Femur (tissue), 1 donor: ENCODE measurements at regions not wholly inside any gene's neighbourhood (a gene's known extent, or its start where the extent isn't known, plus 50 kb on each side); places are given as distances from the start of the nearest gene placed in this dataset.
"Not testable (repeated sequence)": the region's sequence is repeated elsewhere in the genome, so short reads cannot be mapped to it uniquely, and the experiment has no call there.

Experiments
- DNase-seq: peaks from one replicate; pipeline ENCODE4 v3.0.0-alpha.2; 2017

GRCh38 chrX:6990552-6991193, 156.8 kb upstream of the STS start:
- DNase-seq = no peak

- DNase-seq = no peak
Observed at GRCh38 chrX:6989858-6990257, 157.7 kb upstream of the STS start.

DNA sequence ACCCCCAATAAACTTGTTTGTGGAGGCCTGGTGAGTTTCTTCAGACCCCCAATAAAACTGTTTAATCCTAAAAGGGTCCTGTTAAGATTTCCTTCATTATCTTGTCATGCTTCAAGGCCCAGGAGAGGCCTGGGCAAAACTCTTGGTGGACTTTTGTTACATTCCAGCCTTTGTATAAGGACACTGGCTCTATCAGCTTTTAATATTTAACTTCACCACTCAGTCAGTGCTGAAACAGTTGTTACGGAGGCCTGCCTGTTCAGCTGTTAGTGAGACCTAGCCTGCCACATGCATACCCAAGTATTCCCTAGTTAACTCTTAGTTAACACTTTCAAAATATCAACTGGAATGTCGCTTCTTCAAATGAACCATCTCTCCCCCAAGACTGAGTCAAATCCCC, 158.8 kb upstream of the STS start:
- DNase-seq = not testable (repeated sequence)

DNA sequence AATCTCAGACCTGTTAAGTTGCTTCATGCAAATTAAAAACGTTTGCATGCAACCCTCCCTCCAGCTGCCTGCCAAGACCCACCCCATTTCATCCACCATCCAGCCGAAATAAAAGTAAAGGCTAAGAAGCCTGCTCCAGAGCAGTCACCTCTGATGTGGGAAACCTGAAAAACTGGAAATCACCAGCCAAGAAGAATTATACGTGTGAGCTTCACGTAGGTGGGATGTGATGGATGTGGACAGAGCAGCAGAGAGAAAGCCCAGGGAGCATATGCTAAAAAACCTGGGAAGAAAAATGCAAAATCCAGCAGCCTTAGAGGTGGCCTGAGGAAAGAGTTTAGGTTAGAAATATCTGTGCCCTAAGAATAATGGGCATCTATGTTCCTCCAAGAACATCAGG, 160.6 kb upstream of the STS start:
- DNase-seq = no peak

DNA sequence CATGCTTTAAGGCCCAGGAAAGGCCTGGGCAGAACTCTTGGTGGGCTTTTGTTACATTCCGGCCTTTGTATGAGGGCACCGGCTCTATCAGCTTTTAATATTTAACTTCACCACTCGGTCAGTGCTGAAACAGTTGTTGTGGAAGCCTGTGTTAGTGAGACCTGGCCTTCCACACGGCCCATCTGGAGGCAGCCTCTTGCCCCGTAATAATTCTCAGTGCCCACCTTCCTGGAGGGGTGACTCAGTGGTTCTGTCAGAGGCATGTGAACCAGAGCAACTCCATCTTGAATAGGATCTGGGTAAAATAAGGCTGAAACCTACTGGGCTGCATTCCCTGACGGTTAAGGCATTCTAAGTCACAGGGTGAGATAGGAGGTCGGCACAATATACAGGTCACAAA, 162.0 kb upstream of the STS start:
- no peak for DNase-seq

DNA sequence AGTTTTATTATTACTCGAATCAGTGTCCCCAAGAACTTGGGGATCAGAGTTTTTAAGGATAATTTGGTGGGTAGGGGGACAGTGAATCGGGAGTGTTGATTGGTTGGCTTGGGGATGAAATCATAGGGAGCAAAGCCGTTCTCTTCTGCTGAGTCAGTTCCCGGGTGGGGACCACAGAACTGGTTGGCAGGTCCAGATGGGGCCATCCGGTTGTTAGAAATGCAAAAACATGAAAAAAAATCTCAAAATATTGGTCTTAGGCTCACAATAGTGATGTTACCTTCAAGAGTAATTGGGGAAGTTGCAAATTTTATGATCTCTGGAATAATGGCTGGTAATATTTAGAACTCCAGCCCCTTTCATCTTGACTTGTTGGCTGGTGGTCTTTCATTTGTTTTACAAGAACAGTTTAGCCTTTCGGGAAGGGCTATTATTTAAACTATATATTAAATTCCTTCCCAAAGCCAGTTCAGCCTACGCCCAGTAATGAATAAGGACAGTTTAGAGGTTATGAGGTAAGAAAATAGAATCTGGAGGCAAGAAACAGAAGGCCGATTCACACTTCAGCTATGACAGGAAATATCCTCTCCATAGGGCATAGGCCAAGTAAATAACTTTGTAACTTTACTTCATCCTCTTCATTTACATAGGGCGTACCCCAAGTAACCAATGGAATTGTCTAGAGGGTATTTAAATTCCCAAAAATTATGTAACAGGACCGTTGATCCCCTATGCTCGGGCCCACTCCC, 164.1 kb upstream of the STS start:
- no peak for DNase-seq

DNA sequence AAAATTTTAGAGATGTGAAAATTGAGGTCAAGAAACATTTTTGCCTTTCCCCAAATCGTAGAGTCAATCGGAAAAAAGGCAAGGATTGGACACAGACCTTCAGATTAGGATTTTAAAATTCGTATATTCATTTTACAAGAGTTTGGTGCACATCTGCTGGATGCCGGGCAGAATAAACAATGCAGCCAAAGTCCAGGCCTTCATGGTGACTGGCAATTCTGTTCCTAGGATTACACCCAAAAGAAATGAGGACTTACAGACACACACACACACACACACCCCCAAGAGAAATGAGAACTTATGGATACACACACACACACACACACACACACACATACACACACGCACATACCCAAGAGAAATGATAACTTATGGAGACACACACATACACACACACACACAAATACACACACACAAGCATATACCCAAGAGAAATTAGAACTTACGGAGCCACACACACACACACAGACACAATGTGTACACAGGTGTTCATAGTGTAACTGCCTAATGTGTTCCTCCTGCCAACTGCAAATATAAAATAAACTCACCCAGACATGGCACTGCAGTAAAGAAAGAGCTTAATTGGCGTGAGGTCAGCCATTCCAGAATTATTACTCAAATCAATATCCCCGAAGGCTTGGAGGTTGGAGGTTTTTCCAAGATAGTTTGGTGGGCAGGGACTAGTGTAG, 165.7 kb upstream of the STS start:
- DNase-seq = no peak

DNA sequence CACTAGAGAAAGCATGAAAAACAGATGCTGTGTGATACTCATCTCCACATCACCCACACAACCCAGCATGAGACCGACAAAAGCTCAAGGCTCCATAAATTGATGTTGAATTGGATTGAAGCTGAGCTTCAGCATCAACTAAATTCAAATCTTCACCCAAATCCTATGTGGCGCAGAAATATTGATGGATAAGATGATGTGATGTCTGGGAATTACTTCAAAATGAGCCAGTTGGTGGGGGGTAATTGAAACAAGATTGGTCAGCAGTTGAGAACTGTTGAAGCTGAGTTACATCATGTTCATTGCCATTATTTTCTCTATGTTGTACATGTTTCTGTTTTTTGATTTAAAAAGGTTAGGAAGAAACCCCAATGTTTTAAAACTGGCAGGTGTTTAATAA, 166.5 kb upstream of the STS start:
- DNase-seq = no peak

GRCh38 chrX:6968231-6968630, 179.3 kb upstream of the STS start:
- no peak for DNase-seq

- DNase-seq = no peak
Observed at GRCh38 chrX:6965729-6966128, 181.8 kb upstream of the STS start.

DNA sequence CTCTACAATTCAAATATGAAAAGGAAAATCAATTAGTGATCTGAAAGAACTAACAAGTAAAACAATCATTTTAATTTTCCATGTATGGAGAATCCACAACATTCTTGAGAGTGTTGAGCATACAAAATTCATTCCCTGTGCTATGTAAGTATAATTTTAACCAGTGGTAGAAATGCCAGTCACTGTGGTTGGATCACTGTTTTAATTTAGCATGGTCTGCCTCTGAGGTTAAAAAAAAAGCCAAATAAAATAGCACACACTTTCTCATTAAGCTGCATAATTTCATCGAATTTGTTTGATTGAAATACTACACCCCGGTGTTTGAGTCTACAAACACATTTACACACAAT, 185.5 kb upstream of the STS start:
- no peak for DNase-seq

DNA sequence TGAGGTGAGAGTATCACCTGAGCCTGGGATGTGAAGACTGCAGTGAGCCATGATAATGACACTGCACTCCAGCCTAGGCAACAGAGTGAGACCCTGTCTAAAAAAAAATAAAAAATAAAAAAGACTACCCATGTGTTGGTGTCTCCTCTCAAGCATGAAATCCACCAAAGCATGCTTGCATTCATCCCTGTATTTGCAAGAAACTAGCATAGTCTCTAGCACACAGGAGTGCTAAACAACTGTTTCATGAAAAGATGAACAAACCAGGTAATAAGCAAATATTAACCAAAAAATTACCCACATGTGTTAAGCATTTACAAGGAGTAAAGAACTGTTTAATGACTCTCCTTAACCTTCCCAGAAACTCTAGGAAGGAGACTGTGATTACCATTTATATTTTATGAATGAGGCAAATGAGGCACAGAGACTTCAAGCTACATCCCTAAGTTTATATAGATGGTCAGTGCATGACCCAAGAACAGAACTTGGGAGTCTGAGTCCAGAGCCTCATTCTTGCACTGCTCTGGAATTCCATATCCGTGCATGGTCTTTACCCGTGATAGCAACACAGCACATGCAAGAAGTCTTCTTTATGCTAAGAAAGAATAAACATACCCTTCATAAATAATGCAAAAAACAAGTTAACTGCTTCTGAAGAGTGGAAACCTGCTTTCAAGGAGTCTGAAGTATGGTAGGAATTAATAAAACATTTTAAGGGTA, 186.1 kb upstream of the STS start:
- DNase-seq = no peak

DNA sequence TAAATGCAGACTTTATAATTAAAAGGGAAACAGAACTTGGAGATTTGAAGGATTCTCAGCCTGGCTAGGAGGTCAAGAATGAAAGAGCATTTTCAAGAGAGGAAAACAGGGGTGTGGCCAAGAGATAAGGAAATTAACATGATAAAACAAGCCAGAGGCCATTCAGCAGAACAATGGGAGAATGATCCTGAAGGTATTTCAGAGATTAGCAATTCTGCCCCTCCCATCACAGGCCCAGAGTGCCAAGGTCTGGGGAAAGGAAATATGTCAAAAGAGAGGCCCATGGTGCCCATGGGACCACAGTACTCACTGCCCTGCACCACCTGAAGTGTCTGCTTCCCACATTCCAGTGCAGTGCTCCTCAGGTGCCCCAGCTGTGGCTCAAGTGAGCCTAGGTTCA, 188.5 kb upstream of the STS start:
- no peak for DNase-seq

GRCh38 chrX:6954836-6955235, 192.7 kb upstream of the STS start:
- no peak for DNase-seq

DNA sequence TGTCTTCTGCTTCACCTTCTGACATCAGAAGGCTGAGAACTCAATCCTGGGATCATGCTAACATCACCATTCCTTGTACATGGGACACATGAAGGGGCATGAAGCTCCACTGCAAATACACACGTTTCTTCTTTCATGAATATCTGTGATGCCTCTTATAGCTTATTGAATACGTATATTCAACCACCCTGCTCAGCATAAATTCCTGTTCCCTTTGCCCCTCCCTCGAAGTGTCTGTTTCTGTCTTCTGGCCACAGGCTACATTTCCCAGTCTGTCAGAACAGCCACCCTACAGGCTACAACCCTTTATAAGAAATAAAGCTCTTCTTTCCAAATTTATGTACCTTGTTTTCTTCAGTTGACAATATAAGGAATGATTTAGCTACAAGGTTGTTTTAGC, 201.3 kb upstream of the STS start:
- DNase-seq = no peak

- no peak for DNase-seq
Observed at GRCh38 chrX:6941041-6941440, 206.5 kb upstream of the STS start.

DNA sequence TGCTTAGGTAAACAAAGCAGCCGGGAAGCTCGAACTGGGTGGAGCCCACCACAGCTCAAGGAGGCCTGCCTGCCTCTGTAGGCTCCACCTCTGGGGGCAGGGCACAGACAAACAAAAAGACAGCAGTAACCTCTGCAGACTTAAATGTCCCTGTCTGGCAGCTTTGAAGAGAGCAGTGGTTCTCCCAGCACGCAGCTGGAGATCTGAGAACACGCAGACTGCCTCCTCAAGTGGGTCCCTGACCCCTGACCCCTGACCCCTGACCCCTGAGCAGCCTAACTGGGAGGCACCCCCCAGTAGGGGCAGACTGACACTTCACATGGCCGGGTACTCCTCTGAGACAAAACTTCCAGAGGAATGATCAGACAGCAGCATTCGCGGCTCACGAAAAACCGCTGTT, 214.6 kb upstream of the STS start:
- not testable (repeated sequence) for DNase-seq

- DNase-seq = no peak
Observed at GRCh38 chrX:6930307-6930849, 217.1 kb upstream of the STS start.

- DNase-seq = no peak
Observed at GRCh38 chrX:6924443-6925077, 223.0 kb upstream of the STS start.

DNA sequence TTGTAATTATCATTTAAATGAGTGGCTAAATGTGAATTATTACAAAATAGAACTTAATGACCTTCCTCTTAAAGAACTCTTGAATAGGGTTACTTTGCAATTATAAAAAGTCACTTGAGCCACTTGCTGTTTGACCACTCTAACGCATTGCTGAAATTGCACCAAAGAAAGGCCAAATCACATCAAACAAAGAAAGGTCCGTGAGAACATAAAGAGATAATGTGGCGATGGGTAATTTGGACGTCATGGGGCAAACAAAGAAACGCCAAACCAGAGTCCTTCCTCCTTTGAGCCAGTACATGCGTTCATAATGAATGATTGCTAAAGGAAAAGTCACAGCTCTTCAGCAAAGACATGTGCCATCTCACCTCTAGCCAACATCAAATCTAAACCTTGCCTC, 229.8 kb upstream of the STS start:
- DNase-seq = no peak

DNA sequence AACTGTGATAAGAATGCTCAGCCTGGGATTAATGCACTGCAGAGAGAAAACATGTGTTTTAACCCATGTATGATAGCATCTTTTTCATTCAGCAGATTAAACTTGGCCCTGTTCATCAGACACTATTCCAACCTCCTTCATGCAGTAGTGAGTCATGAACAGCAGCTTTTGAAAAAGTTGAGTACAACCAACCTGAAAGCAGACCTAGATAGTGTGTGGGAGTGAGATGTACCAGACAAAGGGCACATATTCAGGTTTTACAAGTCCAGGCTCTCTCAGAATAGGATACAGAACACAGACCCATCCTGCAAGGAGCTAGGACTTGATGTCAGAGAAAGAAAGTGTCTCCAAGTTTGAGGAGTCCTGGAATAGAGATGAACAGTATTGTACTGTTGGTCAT, 237.3 kb upstream of the STS start:
- DNase-seq = no peak

DNA sequence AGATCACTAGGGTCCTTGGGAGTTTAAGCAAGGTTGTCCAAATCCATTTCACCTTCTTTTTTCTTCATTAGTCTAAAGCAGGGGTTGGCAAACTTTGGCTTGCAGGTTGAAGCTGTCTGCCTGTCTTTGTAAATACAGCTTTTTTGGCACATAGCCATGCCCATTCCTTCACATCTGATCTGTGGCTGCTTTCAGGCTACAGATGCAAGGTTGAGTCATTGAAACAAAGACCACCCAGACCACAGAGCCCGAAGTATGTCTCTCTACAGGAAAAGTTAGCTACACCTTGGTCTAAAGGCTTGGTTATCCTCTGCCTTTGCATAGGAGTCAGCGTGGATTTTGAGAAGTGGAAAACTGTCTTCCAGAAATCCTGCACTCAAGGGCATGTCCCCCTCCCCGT, 238.1 kb upstream of the STS start:
- no peak for DNase-seq

GRCh38 chrX:6906608-6907007, 240.9 kb upstream of the STS start:
- DNase-seq = no peak
